Smooth muscle cell (in vitro differentiated cells): ENCODE measurements at regions not wholly inside any gene's neighbourhood (a gene's known extent, or its start where the extent isn't known, plus 50 kb on each side); places are given as distances from the start of the nearest gene placed in this dataset.
"Not testable (repeated sequence)": the region's sequence is repeated elsewhere in the genome, so short reads cannot be mapped to it uniquely, and the experiment has no call there.

ENCODE experiments used
- DNase-seq: peaks from one replicate; lab custom pipeline; 2025; ENCODE audit not compliant: unreplicated experiment; lab: John Stamatoyannopoulos, UW
- H2AFZ ChIP-seq: fragments of 200-600 bp; sonication (generic); 2 replicates; pipeline ENCODE4 v1.6.0; 2016; ENCODE audit warnings: antibody characterized with exemption, low read depth, mild to moderate bottlenecking
- H3F3A ChIP-seq: fragments of 200-600 bp; sonication (generic); 2 replicates; pipeline ENCODE4 v1.6.0; 2017; ENCODE audit warnings: antibody characterized with exemption, low read depth
- H3K27ac ChIP-seq: fragments of 200-600 bp; sonication (generic); 2 replicates; pipeline ENCODE4 v1.5.1; 2016; ENCODE audit warnings: low read depth, mild to moderate bottlenecking
- H3K27me3 ChIP-seq: fragments of 200-600 bp; sonication (generic); 2 replicates; pipeline ENCODE4 v1.6.1; 2016; ENCODE audit warnings: low read depth, mild to moderate bottlenecking
- H3K36me3 ChIP-seq: fragments of 200-600 bp; sonication (generic); 2 replicates; pipeline ENCODE4 v1.5.1; 2016; ENCODE audit warnings: low read depth
- H3K4me1 ChIP-seq: fragments of 200-600 bp; sonication (generic); 2 replicates; pipeline ENCODE4 v1.5.1; 2016; ENCODE audit warnings: low read depth
- H3K4me2 ChIP-seq: fragments of 200-600 bp; sonication (generic); 2 replicates; pipeline ENCODE4 v1.6.0; 2016; ENCODE audit warnings: mild to moderate bottlenecking
- H3K4me3 ChIP-seq: fragments of 200-600 bp; sonication (generic); 2 replicates; pipeline ENCODE4 v1.5.1; 2016; ENCODE audit warnings: mild to moderate bottlenecking
- H3K79me2 ChIP-seq: fragments of 200-600 bp; sonication (generic); 2 replicates; pipeline ENCODE4 v1.6.0; 2016; ENCODE audit warnings: low read depth, mild to moderate bottlenecking
- H3K9ac ChIP-seq: fragments of 200-600 bp; sonication (generic); 2 replicates; pipeline ENCODE4 v1.6.0; 2016; ENCODE audit warnings: low read depth
- H3K9me3 ChIP-seq: fragments of 200-600 bp; sonication (generic); replicated peaks from 2 replicates; pipeline ENCODE4 v1.5.1; 2016; ENCODE audit warnings: low read depth
- H4K20me1 ChIP-seq: fragments of 200-600 bp; sonication (generic); 2 replicates; pipeline ENCODE4 v1.6.0; 2016; ENCODE audit warnings: low read depth
- CTCF ChIP-seq: fragments of 200-600 bp; sonication (generic); IDR thresholded peaks from 2 replicates; pipeline ENCODE4 v1.5.1; 2017; ENCODE audit warnings: borderline replicate concordance, mild to moderate bottlenecking, antibody characterized with exemption; ENCODE audit not compliant: insufficient read depth, poor library complexity, severe bottlenecking
- WGBS: methylation state at CpG from one replicate; pipeline ENCODE4 v1.1.7; 2016; ENCODE audit warnings: low lambda C conversion rate; 5-methylcytosine and 5-hydroxymethylcytosine counted together

GRCh38 chr20:25848222-25848621 lies 151.6 kb upstream of the ZNF337 start:
- H2AFZ ChIP-seq: no peak overlapping the region
- H3K4me1 ChIP-seq: no peaks in the 10 kb centered on the region
- H3K79me2 ChIP-seq: no peaks in the 10 kb centered on the region
- H3K4me3 ChIP-seq: no peak overlapping the region
- no peak for TF ChIP-seq CTCF
- no peak overlapping the region for H3K27ac ChIP-seq
- DNase-seq: no peak
- H3K9me3 ChIP-seq: no peaks in the 10 kb centered on the region
- no peaks in the 10 kb centered on the region for H3K36me3 ChIP-seq
- no peak overlapping the region for H3K4me2 ChIP-seq
- H3F3A ChIP-seq: no peaks in the 10 kb centered on the region
- no peaks in the 10 kb centered on the region for H4K20me1 ChIP-seq
- 92% methylated on average over 7 of the region's 7 CpGs for WGBS
- no peak overlapping the region for H3K9ac ChIP-seq
- H3K27me3 ChIP-seq: no peaks in the 10 kb centered on the region

- not testable (repeated sequence) for H3F3A ChIP-seq, DNase-seq, H3K79me2 ChIP-seq, H3K4me2 ChIP-seq, H3K27me3 ChIP-seq, H3K9ac ChIP-seq, H2AFZ ChIP-seq, H3K9me3 ChIP-seq, H3K27ac ChIP-seq, H3K4me1 ChIP-seq, H3K36me3 ChIP-seq, H4K20me1 ChIP-seq, H3K4me3 ChIP-seq
- no CpG with 5 or more reads among the region's 9 CpGs for WGBS
Measured at GRCh38 chr20:25844640-25845039, 148.0 kb upstream of the ZNF337 start.

GRCh38 chr20:25813511-25813910 lies 116.9 kb upstream of the ZNF337 start:
- WGBS: no CpG with 5 or more reads among the region's 5 CpGs
- H3K27me3 ChIP-seq: not testable (repeated sequence)

GRCh38 chr20:25798174-25798993 lies 101.7 kb upstream of the ZNF337 start:
- H3K36me3 ChIP-seq, H4K20me1 ChIP-seq, H3K9ac ChIP-seq, H3K4me1 ChIP-seq, H3K4me2 ChIP-seq, H3F3A ChIP-seq, H3K9me3 ChIP-seq, H3K4me3 ChIP-seq, DNase-seq, H2AFZ ChIP-seq, H3K27ac ChIP-seq, H3K27me3 ChIP-seq, H3K79me2 ChIP-seq: not testable (repeated sequence)
- WGBS: no CpG with 5 or more reads among the region's 45 CpGs

More at GRCh38 chr20:25813511-25813910, 116.9 kb upstream of the ZNF337 start:
- not testable (repeated sequence) for DNase-seq, H3K4me2 ChIP-seq, H2AFZ ChIP-seq, H3K36me3 ChIP-seq, H3F3A ChIP-seq, H3K9ac ChIP-seq, H3K4me1 ChIP-seq, H3K9me3 ChIP-seq, H3K79me2 ChIP-seq, H3K4me3 ChIP-seq, H4K20me1 ChIP-seq, H3K27ac ChIP-seq

GRCh38 chr20:25797062-25797461 lies 100.4 kb upstream of the ZNF337 start:
- H3K9ac ChIP-seq, H3K4me3 ChIP-seq, H4K20me1 ChIP-seq, H3K4me2 ChIP-seq, H2AFZ ChIP-seq, H3K27ac ChIP-seq, H3K4me1 ChIP-seq, H3F3A ChIP-seq, H3K36me3 ChIP-seq, H3K27me3 ChIP-seq, H3K9me3 ChIP-seq, H3K79me2 ChIP-seq, DNase-seq: not testable (repeated sequence)
- no CpG with 5 or more reads among the region's 10 CpGs for WGBS

- H3K9me3 ChIP-seq, H3K36me3 ChIP-seq, H3K27ac ChIP-seq, H3K4me1 ChIP-seq, H3K27me3 ChIP-seq, H4K20me1 ChIP-seq, H2AFZ ChIP-seq, H3K4me3 ChIP-seq, DNase-seq, H3K9ac ChIP-seq, H3K79me2 ChIP-seq, H3F3A ChIP-seq, H3K4me2 ChIP-seq: not testable (repeated sequence)
- WGBS: 89% methylated on average over 3 of the region's 3 CpGs
Measured at GRCh38 chr20:25777241-25777640, 80.6 kb upstream of the ZNF337 start.

GRCh38 chr20:25774711-25775110 lies 78.1 kb upstream of the ZNF337 start:
- H3K4me3 ChIP-seq, DNase-seq, H3K4me2 ChIP-seq, H3K79me2 ChIP-seq, H2AFZ ChIP-seq, H3F3A ChIP-seq, H3K4me1 ChIP-seq, H3K9ac ChIP-seq, H3K27ac ChIP-seq, H4K20me1 ChIP-seq, H3K27me3 ChIP-seq, H3K9me3 ChIP-seq, H3K36me3 ChIP-seq: not testable (repeated sequence)
- WGBS: 92% methylated on average over 24 of the region's 24 CpGs

- not testable (repeated sequence) for H3K9ac ChIP-seq, H3F3A ChIP-seq, DNase-seq, H3K79me2 ChIP-seq, H3K9me3 ChIP-seq, H3K27me3 ChIP-seq, H3K4me1 ChIP-seq, H4K20me1 ChIP-seq, H2AFZ ChIP-seq, H3K4me2 ChIP-seq, H3K36me3 ChIP-seq, H3K4me3 ChIP-seq, H3K27ac ChIP-seq
- WGBS: 92% methylated on average over 13 of the region's 18 CpGs
Measured at GRCh38 chr20:25774203-25774602, 77.5 kb upstream of the ZNF337 start.
